Left kidney (tissue), 1 donor: ENCODE measurements at regions not wholly inside any gene's neighbourhood (a gene's known extent, or its start where the extent isn't known, plus 50 kb on each side); places are given as distances from the start of the nearest gene placed in this dataset.
A peak's percentile ranks its signal among the peaks of the same experiment; 100 is the strongest.
"Not testable (repeated sequence)": the region's sequence is repeated elsewhere in the genome, so short reads cannot be mapped to it uniquely, and the experiment has no call there.

Source experiments
- DNase-seq: peaks from one replicate; pipeline ENCODE4 v3.0.0-alpha.2; 2013

- no peak for DNase-seq
Measured at GRCh38 chr12:17357396-17357795, 732.6 kb downstream of the RERGL start.

GRCh38 chr12:17352164-17352563, 737.8 kb downstream of the RERGL start:
- DNase-seq = no peak

- DNase-seq = no peak
Measured at GRCh38 chr12:17348311-17348710, 741.7 kb downstream of the RERGL start.

- DNase-seq = peak; percentile 8
Measured at GRCh38 chr12:17344649-17345048, 738.7 kb upstream of the LMO3 start.

- DNase-seq = no peak
Measured at GRCh38 chr12:17342381-17342961, 736.5 kb upstream of the LMO3 start.

- DNase-seq = no peak
Measured at GRCh38 chr12:17335487-17335886, 729.5 kb upstream of the LMO3 start.

- no peak for DNase-seq
Measured at GRCh38 chr12:17334784-17335183, 728.8 kb upstream of the LMO3 start.

GRCh38 chr12:17333287-17333686, 727.3 kb upstream of the LMO3 start:
- no peak for DNase-seq

- DNase-seq = no peak
Measured at GRCh38 chr12:17326649-17327048, 720.7 kb upstream of the LMO3 start.

GRCh38 chr12:17322090-17322489, 716.1 kb upstream of the LMO3 start:
- no peak for DNase-seq

GRCh38 chr12:17304503-17305347, 698.8 kb upstream of the LMO3 start:
- no peak for DNase-seq

- no peak for DNase-seq
Measured at GRCh38 chr12:17302001-17302400, 696.0 kb upstream of the LMO3 start.

GRCh38 chr12:17301544-17301943, 695.6 kb upstream of the LMO3 start:
- DNase-seq = no peak

- no peak for DNase-seq
Measured at GRCh38 chr12:17296882-17297281, 690.9 kb upstream of the LMO3 start.

GRCh38 chr12:17286874-17287273, 680.9 kb upstream of the LMO3 start:
- no peak for DNase-seq

- no peak for DNase-seq
Measured at GRCh38 chr12:17284873-17285272, 678.9 kb upstream of the LMO3 start.

GRCh38 chr12:17283563-17283962, 677.6 kb upstream of the LMO3 start:
- no peak for DNase-seq

GRCh38 chr12:17282169-17282568, 676.2 kb upstream of the LMO3 start:
- DNase-seq = not testable (repeated sequence)

GRCh38 chr12:17278946-17279345, 673.0 kb upstream of the LMO3 start:
- DNase-seq = no peak

- no peak for DNase-seq
Measured at GRCh38 chr12:17276196-17276595, 670.2 kb upstream of the LMO3 start.

GRCh38 chr12:17266856-17267255, 660.9 kb upstream of the LMO3 start:
- DNase-seq = no peak

GRCh38 chr12:17264603-17265002, 658.6 kb upstream of the LMO3 start:
- no peak for DNase-seq

- DNase-seq = no peak
Measured at GRCh38 chr12:17239874-17240273, 633.9 kb upstream of the LMO3 start.

GRCh38 chr12:17235996-17236395, 630.0 kb upstream of the LMO3 start:
- no peak for DNase-seq
